Activated naive CD4-positive, alpha-beta T cell treated with anti-CD3 and anti-CD28 coated beads for 36 hours (primary cell): ENCODE measurements at regions not wholly inside any gene's neighbourhood (a gene's known extent, or its start where the extent isn't known, plus 50 kb on each side); places are given as distances from the start of the nearest gene placed in this dataset.

Source experiments
- CTCF ChIA-PET: fragments of 350-600 bp; sonication (Branson Sonifier 250); formaldehyde crosslinking; loops from one replicate; lab custom pipeline; 2021; ENCODE audit warnings: antibody characterized with exemption; lab: Charles Lee
- DNase-seq: peaks from one replicate; pipeline ENCODE4 v3.0.0-alpha.2; 2020
- H3K27ac Mint-ChIP-seq: one replicate; pipeline ENCODE4 v1.8.0; 2021; ENCODE audit warnings: mild to moderate bottlenecking, mixed read lengths
- H3K27me3 Mint-ChIP-seq: one replicate; pipeline ENCODE4 v1.8.0; 2021; ENCODE audit warnings: low read depth, mixed read lengths
- H3K36me3 Mint-ChIP-seq: one replicate; pipeline ENCODE4 v1.8.0; 2021; ENCODE audit warnings: low read depth, mixed read lengths
- H3K4me1 Mint-ChIP-seq: one replicate; pipeline ENCODE4 v1.8.0; 2021; ENCODE audit warnings: low read depth, mixed read lengths
- H3K4me3 Mint-ChIP-seq: one replicate; pipeline ENCODE4 v1.8.0; 2021; ENCODE audit warnings: mild to moderate bottlenecking, moderate library complexity, mixed read lengths
- H3K9me3 Mint-ChIP-seq: one replicate; pipeline ENCODE4 v1.8.0; 2021; ENCODE audit warnings: mixed read lengths
- intact Hi-C: fragments of 100-400 bp; cut with micrococcal nuclease; formaldehyde crosslinking; loops from one replicate; pipeline ENCODE4 v1.15.1; 2023

- no peak for DNase-seq
- Mint-ChIP-seq H3K36me3 (no peaks in the 10 kb centered on the region), H3K27me3 (peaks cover 25% of the 10 kb centered on the region), H3K4me3 (no peak overlapping the region), H3K4me1 (no peaks in the 10 kb centered on the region), H3K9me3 (no peaks in the 10 kb centered on the region), H3K27ac (no peak overlapping the region)
- CTCF ChIA-PET, result interaction anchor here (0.9 kb wide), 1 partner anchor 91 kb away, joined by 3 read pairs; no protein-coding TSS in a partner anchor
- intact Hi-C loops, result no loop called here
Observed at GRCh38 chr4:121510341-121510874, 129.6 kb upstream of the QRFPR start.

- H3K9me3 Mint-ChIP-seq, result no peaks in the 10 kb centered on the region
- CTCF ChIA-PET, result interaction anchor here (0.8 to 1.7 kb wide), 3 partner anchors 9 to 91 kb away, joined by 3 to 8 read pairs (median 3); no protein-coding TSS in a partner anchor
- no peaks in the 10 kb centered on the region for H3K4me1 Mint-ChIP-seq
- no peak for DNase-seq
- H3K27ac Mint-ChIP-seq, result no peak overlapping the region
- peaks cover 17% of the 10 kb centered on the region for H3K27me3 Mint-ChIP-seq
- intact Hi-C loops, result no loop called here
- H3K36me3 Mint-ChIP-seq, result no peaks in the 10 kb centered on the region
- no peak overlapping the region for H3K4me3 Mint-ChIP-seq
Observed at GRCh38 chr4:121485190-121485804, 104.5 kb upstream of the QRFPR start.

GRCh38 chr4:121484633-121485032, 103.8 kb upstream of the QRFPR start:
- H3K4me3 Mint-ChIP-seq, result no peak overlapping the region
- H3K27ac Mint-ChIP-seq, result no peak overlapping the region
- peaks cover 17% of the 10 kb centered on the region for H3K27me3 Mint-ChIP-seq
- peak; percentile 28 for DNase-seq
- intact Hi-C loops, result loop anchor here (1.0 kb wide), 2 partner anchors 172 to 242 kb away; no protein-coding TSS in a partner anchor
- no peaks in the 10 kb centered on the region for H3K9me3 Mint-ChIP-seq
- CTCF ChIA-PET, result interaction anchor here (0.7 to 1.7 kb wide), 5 partner anchors 9 to 92 kb away, joined by 3 to 8 read pairs (median 3); no protein-coding TSS in a partner anchor
- no peaks in the 10 kb centered on the region for H3K4me1 Mint-ChIP-seq
- no peaks in the 10 kb centered on the region for H3K36me3 Mint-ChIP-seq

- Mint-ChIP-seq H3K4me3 (no peak overlapping the region), H3K27ac (no peak overlapping the region), H3K4me1 (no peaks in the 10 kb centered on the region), H3K27me3 (peaks cover 17% of the 10 kb centered on the region), H3K36me3 (no peaks in the 10 kb centered on the region), H3K9me3 (no peaks in the 10 kb centered on the region)
- intact Hi-C loops, result no loop called here
- no peak for DNase-seq
- CTCF ChIA-PET, result no interaction called here
Observed at GRCh38 chr4:121479808-121480207, 99.0 kb upstream of the QRFPR start.

GRCh38 chr4:121477480-121477879, 96.7 kb upstream of the QRFPR start:
- Mint-ChIP-seq H3K4me1 (no peaks in the 10 kb centered on the region), H3K4me3 (no peak overlapping the region), H3K27ac (no peak overlapping the region), H3K36me3 (no peaks in the 10 kb centered on the region), H3K27me3 (no peaks in the 10 kb centered on the region), H3K9me3 (no peaks in the 10 kb centered on the region)
- CTCF ChIA-PET, result interaction anchor here (0.6 to 2.0 kb wide), 2 partner anchors 15 to 192 kb away, joined by 4 to 7 read pairs; no protein-coding TSS in a partner anchor
- DNase-seq, result no peak
- intact Hi-C loops, result no loop called here

- Mint-ChIP-seq H3K27me3 (no peaks in the 10 kb centered on the region), H3K27ac (no peak overlapping the region), H3K9me3 (no peaks in the 10 kb centered on the region), H3K36me3 (no peaks in the 10 kb centered on the region), H3K4me3 (no peak overlapping the region), H3K4me1 (no peaks in the 10 kb centered on the region)
- intact Hi-C loops, result no loop called here
- CTCF ChIA-PET, result interaction anchor here (1.9 to 2.0 kb wide), 2 partner anchors 14 to 15 kb away, joined by 7 read pairs; no protein-coding TSS in a partner anchor
- no peak for DNase-seq
Observed at GRCh38 chr4:121477079-121477478, 96.3 kb upstream of the QRFPR start.

GRCh38 chr4:121472937-121473721, 92.3 kb upstream of the QRFPR start:
- Mint-ChIP-seq H3K36me3 (no peaks in the 10 kb centered on the region), H3K4me3 (no peak overlapping the region), H3K27me3 (no peaks in the 10 kb centered on the region), H3K27ac (no peak overlapping the region), H3K4me1 (no peaks in the 10 kb centered on the region), H3K9me3 (no peaks in the 10 kb centered on the region)
- no peak for DNase-seq
- CTCF ChIA-PET, result interaction anchor here (0.6 to 1.5 kb wide), 3 partner anchors 11 to 183 kb away, joined by 3 to 6 read pairs (median 4); no protein-coding TSS in a partner anchor
- intact Hi-C loops, result no loop called here

GRCh38 chr4:121464854-121465253, 84.0 kb upstream of the QRFPR start:
- Mint-ChIP-seq H3K4me1 (no peaks in the 10 kb centered on the region), H3K27me3 (peaks cover 16% of the 10 kb centered on the region), H3K9me3 (peaks cover 7% of the 10 kb centered on the region), H3K27ac (no peak overlapping the region), H3K4me3 (no peak overlapping the region), H3K36me3 (no peaks in the 10 kb centered on the region)
- DNase-seq, result no peak
- intact Hi-C loops, result loop anchor here (5.0 kb wide), 1 partner anchor 1112 kb away; no protein-coding TSS in a partner anchor
- CTCF ChIA-PET, result no interaction called here

- Mint-ChIP-seq H3K9me3 (peaks cover 6% of the 10 kb centered on the region), H3K27me3 (peaks cover 20% of the 10 kb centered on the region), H3K4me1 (no peaks in the 10 kb centered on the region), H3K27ac (no peak overlapping the region), H3K36me3 (no peaks in the 10 kb centered on the region), H3K4me3 (no peak overlapping the region)
- intact Hi-C loops, result loop anchor here (1.0 to 5.0 kb wide), 5 partner anchors 194 to 1115 kb away; no protein-coding TSS in a partner anchor
- CTCF ChIA-PET, result interaction anchor here (0.6 to 2.5 kb wide), 25 partner anchors 8 to 274 kb away, joined by 3 to 12 read pairs (median 4); no protein-coding TSS in a partner anchor
- DNase-seq, result peak; percentile 69
Observed at GRCh38 chr4:121462660-121463261, 81.9 kb upstream of the QRFPR start.

- no peaks in the 10 kb centered on the region for H3K9me3 Mint-ChIP-seq
- H3K36me3 Mint-ChIP-seq, result no peaks in the 10 kb centered on the region
- no peak overlapping the region for H3K27ac Mint-ChIP-seq
- H3K27me3 Mint-ChIP-seq, result peaks cover 26% of the 10 kb centered on the region
- intact Hi-C loops, result no loop called here
- CTCF ChIA-PET, result interaction anchor here (1.1 kb wide), 1 partner anchor 197 kb away, joined by 5 read pairs; no protein-coding TSS in a partner anchor
- H3K4me3 Mint-ChIP-seq, result no peak overlapping the region
- no peaks in the 10 kb centered on the region for H3K4me1 Mint-ChIP-seq
- DNase-seq, result no peak
Observed at GRCh38 chr4:121459026-121459425, 78.2 kb upstream of the QRFPR start.

- H3K4me1 Mint-ChIP-seq, result no peaks in the 10 kb centered on the region
- H3K27me3 Mint-ChIP-seq, result peaks cover 25% of the 10 kb centered on the region
- intact Hi-C loops, result no loop called here
Observed at GRCh38 chr4:121457278-121457875, 76.6 kb upstream of the QRFPR start.

More at GRCh38 chr4:121457278-121457875, 76.6 kb upstream of the QRFPR start:
- Mint-ChIP-seq H3K27ac (no peak overlapping the region), H3K4me3 (no peak overlapping the region), H3K9me3 (no peaks in the 10 kb centered on the region), H3K36me3 (no peaks in the 10 kb centered on the region)
- CTCF ChIA-PET, result no interaction called here
- DNase-seq, result no peak
